ENCODE measurements at regions not wholly inside any gene's neighbourhood (a gene's known extent, or its start where the extent isn't known, plus 50 kb on each side); places are given as distances from the start of the nearest gene placed in this dataset.

GRCh38 chr1:193366764-193367507, 180.5 kb upstream of the B3GALT2 start:
- Mint-ChIP-seq H3K9me3 (no peaks in the 10 kb centered on the region), H3K4me3 (no peak overlapping the region), H3K27ac (no peak overlapping the region), H3K27me3 (no peaks in the 10 kb centered on the region), H3K36me3 (ENCODE audit: low read depth) (no peaks in the 10 kb centered on the region), H3K4me1 (peaks cover 8% of the 10 kb centered on the region)
- no peak for ATAC-seq (replicated peaks)

- Mint-ChIP-seq H3K27me3 (no peaks in the 10 kb centered on the region), H3K4me1 (peaks cover 8% of the 10 kb centered on the region), H3K27ac (no peak overlapping the region), H3K9me3 (no peaks in the 10 kb centered on the region), H3K36me3 (ENCODE audit: low read depth) (no peaks in the 10 kb centered on the region), H3K4me3 (no peak overlapping the region)
- no peak for ATAC-seq (replicated peaks)
Measured at GRCh38 chr1:193365966-193366365, 179.6 kb upstream of the B3GALT2 start.

GRCh38 chr1:193359631-193360030, 173.2 kb upstream of the B3GALT2 start:
- no peaks in the 10 kb centered on the region for H3K27me3 Mint-ChIP-seq
- H3K36me3 Mint-ChIP-seq (ENCODE audit: low read depth), result no peaks in the 10 kb centered on the region
- H3K27ac Mint-ChIP-seq, result no peak overlapping the region
- H3K9me3 Mint-ChIP-seq, result no peaks in the 10 kb centered on the region
- no peaks in the 10 kb centered on the region for H3K4me1 Mint-ChIP-seq
- no peak overlapping the region for H3K4me3 Mint-ChIP-seq
- ATAC-seq (replicated peaks), result no peak

- no peaks in the 10 kb centered on the region for H3K9me3 Mint-ChIP-seq
- H3K36me3 Mint-ChIP-seq (ENCODE audit: low read depth), result no peaks in the 10 kb centered on the region
- no peaks in the 10 kb centered on the region for H3K4me1 Mint-ChIP-seq
- H3K27ac Mint-ChIP-seq, result no peak overlapping the region
- no peaks in the 10 kb centered on the region for H3K27me3 Mint-ChIP-seq
- H3K4me3 Mint-ChIP-seq, result no peak overlapping the region
- ATAC-seq (replicated peaks), result no peak
Measured at GRCh38 chr1:193358419-193358818, 172.0 kb upstream of the B3GALT2 start.

- no peaks in the 10 kb centered on the region for H3K4me1 Mint-ChIP-seq
- no peak for ATAC-seq (replicated peaks)
- no peak overlapping the region for H3K4me3 Mint-ChIP-seq
- H3K27me3 Mint-ChIP-seq, result no peaks in the 10 kb centered on the region
- H3K27ac Mint-ChIP-seq, result no peak overlapping the region
- no peaks in the 10 kb centered on the region for H3K36me3 Mint-ChIP-seq (ENCODE audit: low read depth)
- no peaks in the 10 kb centered on the region for H3K9me3 Mint-ChIP-seq
Measured at GRCh38 chr1:193356249-193356648, 169.8 kb upstream of the B3GALT2 start.

GRCh38 chr1:193355626-193356025, 169.2 kb upstream of the B3GALT2 start:
- H3K9me3 Mint-ChIP-seq, result no peaks in the 10 kb centered on the region
- H3K4me1 Mint-ChIP-seq, result no peaks in the 10 kb centered on the region
- H3K4me3 Mint-ChIP-seq, result no peak overlapping the region
- no peaks in the 10 kb centered on the region for H3K36me3 Mint-ChIP-seq (ENCODE audit: low read depth)
- ATAC-seq (replicated peaks), result no peak
- H3K27ac Mint-ChIP-seq, result no peak overlapping the region
- H3K27me3 Mint-ChIP-seq, result no peaks in the 10 kb centered on the region

GRCh38 chr1:193355178-193355577, 168.8 kb upstream of the B3GALT2 start:
- Mint-ChIP-seq H3K27me3 (no peaks in the 10 kb centered on the region), H3K9me3 (no peaks in the 10 kb centered on the region), H3K4me3 (no peak overlapping the region), H3K36me3 (ENCODE audit: low read depth) (no peaks in the 10 kb centered on the region), H3K27ac (no peak overlapping the region), H3K4me1 (no peaks in the 10 kb centered on the region)
- no peak for ATAC-seq (replicated peaks)

GRCh38 chr1:193348769-193349535, 162.5 kb upstream of the B3GALT2 start:
- H3K27me3 Mint-ChIP-seq, result no peaks in the 10 kb centered on the region
- no peaks in the 10 kb centered on the region for H3K36me3 Mint-ChIP-seq (ENCODE audit: low read depth)
- H3K4me3 Mint-ChIP-seq, result no peak overlapping the region
- no peak overlapping the region for H3K27ac Mint-ChIP-seq
- no peaks in the 10 kb centered on the region for H3K9me3 Mint-ChIP-seq
- no peaks in the 10 kb centered on the region for H3K4me1 Mint-ChIP-seq
- ATAC-seq (replicated peaks), result no peak

- H3K9me3 Mint-ChIP-seq, result no peaks in the 10 kb centered on the region
- H3K4me1 Mint-ChIP-seq, result no peaks in the 10 kb centered on the region
- H3K27ac Mint-ChIP-seq, result no peak overlapping the region
- H3K27me3 Mint-ChIP-seq, result no peaks in the 10 kb centered on the region
- H3K4me3 Mint-ChIP-seq, result no peak overlapping the region
- no peak for ATAC-seq (replicated peaks)
- no peaks in the 10 kb centered on the region for H3K36me3 Mint-ChIP-seq (ENCODE audit: low read depth)
Measured at GRCh38 chr1:193348091-193348768, 161.8 kb upstream of the B3GALT2 start.

- Mint-ChIP-seq H3K27me3 (no peaks in the 10 kb centered on the region), H3K4me3 (no peak overlapping the region), H3K9me3 (no peaks in the 10 kb centered on the region), H3K27ac (no peak overlapping the region), H3K36me3 (ENCODE audit: low read depth) (no peaks in the 10 kb centered on the region), H3K4me1 (no peaks in the 10 kb centered on the region)
- ATAC-seq (replicated peaks), result no peak
Measured at GRCh38 chr1:193346085-193346484, 159.7 kb upstream of the B3GALT2 start.

GRCh38 chr1:193342811-193343210, 156.4 kb upstream of the B3GALT2 start:
- Mint-ChIP-seq H3K9me3 (no peaks in the 10 kb centered on the region), H3K36me3 (ENCODE audit: low read depth) (no peaks in the 10 kb centered on the region), H3K4me3 (no peak overlapping the region), H3K27ac (no peak overlapping the region), H3K27me3 (no peaks in the 10 kb centered on the region), H3K4me1 (peaks cover 7% of the 10 kb centered on the region)
- ATAC-seq (replicated peaks), result no peak

GRCh38 chr1:193340331-193340730, 153.9 kb upstream of the B3GALT2 start:
- no peaks in the 10 kb centered on the region for H3K27me3 Mint-ChIP-seq
- peaks cover 8% of the 10 kb centered on the region for H3K4me1 Mint-ChIP-seq
- H3K9me3 Mint-ChIP-seq, result no peaks in the 10 kb centered on the region
- no peaks in the 10 kb centered on the region for H3K36me3 Mint-ChIP-seq (ENCODE audit: low read depth)
- no peak overlapping the region for H3K27ac Mint-ChIP-seq
- H3K4me3 Mint-ChIP-seq, result no peak overlapping the region
- no peak for ATAC-seq (replicated peaks)

- no peak for ATAC-seq (replicated peaks)
- Mint-ChIP-seq H3K4me1 (peaks cover 8% of the 10 kb centered on the region), H3K36me3 (ENCODE audit: low read depth) (no peaks in the 10 kb centered on the region), H3K27ac (no peak overlapping the region), H3K9me3 (peaks cover 3% of the 10 kb centered on the region), H3K27me3 (no peaks in the 10 kb centered on the region), H3K4me3 (no peak overlapping the region)
Measured at GRCh38 chr1:193339401-193339800, 153.0 kb upstream of the B3GALT2 start.

GRCh38 chr1:193338194-193338593, 151.8 kb upstream of the B3GALT2 start:
- peaks cover 8% of the 10 kb centered on the region for H3K4me1 Mint-ChIP-seq
- no peaks in the 10 kb centered on the region for H3K27me3 Mint-ChIP-seq
- peak; percentile 88 for ATAC-seq (replicated peaks)

More at GRCh38 chr1:193338194-193338593, 151.8 kb upstream of the B3GALT2 start:
- peak overlapping the region; percentile 29 for H3K4me3 Mint-ChIP-seq
- no peaks in the 10 kb centered on the region for H3K36me3 Mint-ChIP-seq (ENCODE audit: low read depth)
- H3K27ac Mint-ChIP-seq, result peak overlapping the region; percentile 9
- peaks cover 9% of the 10 kb centered on the region for H3K9me3 Mint-ChIP-seq

Data from activated T-helper 17 cell treated with anti-CD3 and anti-CD28 coated beads, Interleukin-2, amount 50 U/mL, for 72 hours (primary cell).